ENCODE measurements at regions not wholly inside any gene's neighbourhood (a gene's known extent, or its start where the extent isn't known, plus 50 kb on each side); places are given as distances from the start of the nearest gene placed in this dataset.
A peak's percentile ranks its signal among the peaks of the same experiment; 100 is the strongest.

DNA sequence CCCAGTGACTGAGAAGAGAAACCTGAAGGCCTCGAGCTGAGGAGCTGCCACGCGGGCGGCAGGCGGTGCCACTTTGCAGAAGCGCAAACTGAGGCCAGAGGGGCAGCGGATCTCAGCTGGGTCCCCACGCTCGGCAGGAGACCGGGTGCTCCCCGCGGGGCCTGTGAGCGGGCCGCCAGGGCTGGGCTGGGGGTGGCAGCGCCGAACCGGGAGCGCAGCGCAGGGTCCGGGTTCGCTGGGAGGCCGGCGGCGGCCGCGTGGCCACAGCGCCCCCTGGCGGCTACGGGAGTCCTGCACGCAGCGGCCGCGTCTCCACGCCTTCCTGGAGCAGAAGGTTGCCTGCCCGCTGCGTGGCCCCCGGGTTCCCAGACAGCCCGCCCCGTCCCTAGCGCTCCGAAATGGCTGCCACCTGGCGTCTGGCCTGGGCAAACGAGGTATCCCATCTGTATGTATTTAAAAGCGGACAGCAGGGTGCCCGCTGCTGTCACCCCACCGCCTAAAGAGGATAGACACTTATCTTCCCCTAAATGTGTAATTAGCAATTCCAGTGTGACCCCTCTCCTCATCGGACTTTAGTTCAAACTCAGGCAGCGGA, 96.1 kb upstream of the CDH5 start (continued):
- TF ChIP-seq KAT7 (CRISPR knock-in tag; IDR thresholded peaks at IDR 0.05; ENCODE audit: borderline replicate concordance) (no peak), ATF1 (CRISPR knock-in tag; IDR thresholded peaks at IDR 0.05) (no peak), TEAD4 (CRISPR knock-in tag; IDR thresholded peaks at IDR 0.05) (no peak; the same call in 1 of the 2 replicates), PRRX2 (CRISPR knock-in tag; IDR thresholded peaks at IDR 0.05) (peak; percentile 51; the same call in 1 of the 2 replicates), ELF4 (CRISPR knock-in tag; IDR thresholded peaks at IDR 0.05; ENCODE audit: low read depth) (no peak), CBFB (CRISPR knock-in tag; IDR thresholded peaks at IDR 0.05; ENCODE audit: low read depth) (no peak), RELA (CRISPR knock-in tag; IDR thresholded peaks at IDR 0.05; ENCODE audit: borderline replicate concordance) (peak; percentile 49; the same call in 1 of the 2 replicates), ZNF671 (CRISPR knock-in tag; IDR thresholded peaks at IDR 0.05) (no peak), JAZF1 (CRISPR knock-in tag; IDR thresholded peaks at IDR 0.05) (no peak), CREB1 (CRISPR knock-in tag; IDR thresholded peaks at IDR 0.05) (0 out of 2 replicates have a peak, but pooled peaks have one; percentile 35), TCF7 (CRISPR knock-in tag; IDR thresholded peaks at IDR 0.05; ENCODE audit: low read depth) (no peak), OVOL2 (CRISPR knock-in tag; IDR thresholded peaks at IDR 0.05; ENCODE audit: borderline replicate concordance) (no peak), SMAD3 (CRISPR knock-in tag; IDR thresholded peaks at IDR 0.05; ENCODE audit: borderline replicate concordance) (no peak; the same call in 1 of the 2 replicates)
- TF ChIP-seq, protein P1, sequence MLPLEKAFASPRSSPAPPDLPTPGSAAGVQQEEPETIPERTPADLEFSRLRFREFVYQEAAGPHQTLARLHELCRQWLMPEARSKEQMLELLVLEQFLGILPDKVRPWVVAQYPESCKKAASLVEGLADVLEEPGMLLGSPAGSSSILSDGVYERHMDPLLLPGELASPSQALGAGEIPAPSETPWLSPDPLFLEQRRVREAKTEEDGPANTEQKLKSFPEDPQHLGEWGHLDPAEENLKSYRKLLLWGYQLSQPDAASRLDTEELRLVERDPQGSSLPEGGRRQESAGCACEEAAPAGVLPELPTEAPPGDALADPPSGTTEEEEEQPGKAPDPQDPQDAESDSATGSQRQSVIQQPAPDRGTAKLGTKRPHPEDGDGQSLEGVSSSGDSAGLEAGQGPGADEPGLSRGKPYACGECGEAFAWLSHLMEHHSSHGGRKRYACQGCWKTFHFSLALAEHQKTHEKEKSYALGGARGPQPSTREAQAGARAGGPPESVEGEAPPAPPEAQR (CRISPR knock-in tag; IDR thresholded peaks at IDR 0.05), result no peak
- TF ChIP-seq, protein P2, sequence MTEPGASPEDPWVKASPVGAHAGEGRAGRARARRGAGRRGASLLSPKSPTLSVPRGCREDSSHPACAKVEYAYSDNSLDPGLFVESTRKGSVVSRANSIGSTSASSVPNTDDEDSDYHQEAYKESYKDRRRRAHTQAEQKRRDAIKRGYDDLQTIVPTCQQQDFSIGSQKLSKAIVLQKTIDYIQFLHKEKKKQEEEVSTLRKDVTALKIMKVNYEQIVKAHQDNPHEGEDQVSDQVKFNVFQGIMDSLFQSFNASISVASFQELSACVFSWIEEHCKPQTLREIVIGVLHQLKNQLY (CRISPR knock-in tag; IDR thresholded peaks at IDR 0.05), result no peak
- TF ChIP-seq, protein P3, sequence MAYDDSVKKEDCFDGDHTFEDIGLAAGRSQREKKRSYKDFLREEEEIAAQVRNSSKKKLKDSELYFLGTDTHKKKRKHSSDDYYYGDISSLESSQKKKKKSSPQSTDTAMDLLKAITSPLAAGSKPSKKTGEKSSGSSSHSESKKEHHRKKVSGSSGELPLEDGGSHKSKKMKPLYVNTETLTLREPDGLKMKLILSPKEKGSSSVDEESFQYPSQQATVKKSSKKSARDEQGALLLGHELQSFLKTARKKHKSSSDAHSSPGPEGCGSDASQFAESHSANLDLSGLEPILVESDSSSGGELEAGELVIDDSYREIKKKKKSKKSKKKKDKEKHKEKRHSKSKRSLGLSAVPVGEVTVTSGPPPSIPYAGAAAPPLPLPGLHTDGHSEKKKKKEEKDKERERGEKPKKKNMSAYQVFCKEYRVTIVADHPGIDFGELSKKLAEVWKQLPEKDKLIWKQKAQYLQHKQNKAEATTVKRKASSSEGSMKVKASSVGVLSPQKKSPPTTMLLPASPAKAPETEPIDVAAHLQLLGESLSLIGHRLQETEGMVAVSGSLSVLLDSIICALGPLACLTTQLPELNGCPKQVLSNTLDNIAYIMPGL (CRISPR knock-in tag; IDR thresholded peaks at IDR 0.05), result peak; percentile 83
- TF ChIP-seq, protein P4, sequence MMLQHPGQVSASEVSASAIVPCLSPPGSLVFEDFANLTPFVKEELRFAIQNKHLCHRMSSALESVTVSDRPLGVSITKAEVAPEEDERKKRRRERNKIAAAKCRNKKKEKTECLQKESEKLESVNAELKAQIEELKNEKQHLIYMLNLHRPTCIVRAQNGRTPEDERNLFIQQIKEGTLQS (CRISPR knock-in tag; conservative IDR thresholded peaks at IDR 0.05), result no peak
- TF ChIP-seq, protein P5, sequence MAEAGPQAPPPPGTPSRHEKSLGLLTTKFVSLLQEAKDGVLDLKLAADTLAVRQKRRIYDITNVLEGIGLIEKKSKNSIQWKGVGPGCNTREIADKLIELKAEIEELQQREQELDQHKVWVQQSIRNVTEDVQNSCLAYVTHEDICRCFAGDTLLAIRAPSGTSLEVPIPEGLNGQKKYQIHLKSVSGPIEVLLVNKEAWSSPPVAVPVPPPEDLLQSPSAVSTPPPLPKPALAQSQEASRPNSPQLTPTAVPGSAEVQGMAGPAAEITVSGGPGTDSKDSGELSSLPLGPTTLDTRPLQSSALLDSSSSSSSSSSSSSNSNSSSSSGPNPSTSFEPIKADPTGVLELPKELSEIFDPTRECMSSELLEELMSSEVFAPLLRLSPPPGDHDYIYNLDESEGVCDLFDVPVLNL (CRISPR knock-in tag; IDR thresholded peaks at IDR 0.05; ENCODE audit: borderline replicate concordance, low read depth), result no peak
- TF ChIP-seq, protein P6, sequence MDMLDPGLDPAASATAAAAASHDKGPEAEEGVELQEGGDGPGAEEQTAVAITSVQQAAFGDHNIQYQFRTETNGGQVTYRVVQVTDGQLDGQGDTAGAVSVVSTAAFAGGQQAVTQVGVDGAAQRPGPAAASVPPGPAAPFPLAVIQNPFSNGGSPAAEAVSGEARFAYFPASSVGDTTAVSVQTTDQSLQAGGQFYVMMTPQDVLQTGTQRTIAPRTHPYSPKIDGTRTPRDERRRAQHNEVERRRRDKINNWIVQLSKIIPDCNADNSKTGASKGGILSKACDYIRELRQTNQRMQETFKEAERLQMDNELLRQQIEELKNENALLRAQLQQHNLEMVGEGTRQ (CRISPR knock-in tag; IDR thresholded peaks at IDR 0.05), result no peak
- TF ChIP-seq, protein P7, sequence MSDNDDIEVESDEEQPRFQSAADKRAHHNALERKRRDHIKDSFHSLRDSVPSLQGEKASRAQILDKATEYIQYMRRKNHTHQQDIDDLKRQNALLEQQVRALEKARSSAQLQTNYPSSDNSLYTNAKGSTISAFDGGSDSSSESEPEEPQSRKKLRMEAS (CRISPR knock-in tag; IDR thresholded peaks at IDR 0.05), result peak; percentile 95
- TF ChIP-seq, protein P8, sequence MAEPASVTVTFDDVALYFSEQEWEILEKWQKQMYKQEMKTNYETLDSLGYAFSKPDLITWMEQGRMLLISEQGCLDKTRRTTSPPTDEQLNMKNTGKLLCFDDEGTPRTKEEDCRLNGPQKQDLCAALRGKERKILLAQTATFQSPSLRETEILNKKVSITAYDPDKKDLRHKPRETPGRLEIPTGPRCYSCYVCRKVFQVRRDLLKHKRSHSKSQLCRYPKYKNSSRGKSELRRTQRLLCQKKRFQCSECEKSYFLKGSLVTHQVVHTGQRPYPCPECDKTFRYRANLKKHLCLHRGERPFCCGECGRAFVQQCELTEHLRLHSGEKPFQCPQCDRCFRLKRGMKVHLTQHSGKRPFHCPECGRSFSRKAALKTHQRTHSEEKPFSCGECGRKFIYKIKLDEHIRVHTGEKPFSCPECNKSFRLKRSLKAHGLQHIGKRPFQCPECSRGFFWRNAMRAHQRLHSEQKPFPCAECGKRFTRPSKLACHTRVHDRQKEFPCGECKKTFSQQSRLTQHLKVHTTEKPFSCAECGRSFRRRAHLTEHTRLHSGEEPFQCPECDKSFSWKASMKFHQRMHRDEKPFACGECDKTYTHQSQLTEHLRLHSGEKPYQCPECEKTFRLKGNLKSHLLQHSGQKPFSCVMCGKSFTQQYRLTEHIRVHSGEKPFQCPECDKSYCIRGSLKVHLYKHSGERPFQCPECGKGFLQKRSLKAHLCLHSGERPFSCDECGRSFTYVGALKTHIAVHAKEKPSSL (CRISPR knock-in tag; conservative IDR thresholded peaks at IDR 0.05), result no peak
- TF ChIP-seq, protein P9, sequence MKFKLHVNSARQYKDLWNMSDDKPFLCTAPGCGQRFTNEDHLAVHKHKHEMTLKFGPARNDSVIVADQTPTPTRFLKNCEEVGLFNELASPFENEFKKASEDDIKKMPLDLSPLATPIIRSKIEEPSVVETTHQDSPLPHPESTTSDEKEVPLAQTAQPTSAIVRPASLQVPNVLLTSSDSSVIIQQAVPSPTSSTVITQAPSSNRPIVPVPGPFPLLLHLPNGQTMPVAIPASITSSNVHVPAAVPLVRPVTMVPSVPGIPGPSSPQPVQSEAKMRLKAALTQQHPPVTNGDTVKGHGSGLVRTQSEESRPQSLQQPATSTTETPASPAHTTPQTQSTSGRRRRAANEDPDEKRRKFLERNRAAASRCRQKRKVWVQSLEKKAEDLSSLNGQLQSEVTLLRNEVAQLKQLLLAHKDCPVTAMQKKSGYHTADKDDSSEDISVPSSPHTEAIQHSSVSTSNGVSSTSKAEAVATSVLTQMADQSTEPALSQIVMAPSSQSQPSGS (CRISPR knock-in tag; IDR thresholded peaks at IDR 0.05; ENCODE audit: borderline replicate concordance, low read depth), result no peak
- TF ChIP-seq, protein P10, sequence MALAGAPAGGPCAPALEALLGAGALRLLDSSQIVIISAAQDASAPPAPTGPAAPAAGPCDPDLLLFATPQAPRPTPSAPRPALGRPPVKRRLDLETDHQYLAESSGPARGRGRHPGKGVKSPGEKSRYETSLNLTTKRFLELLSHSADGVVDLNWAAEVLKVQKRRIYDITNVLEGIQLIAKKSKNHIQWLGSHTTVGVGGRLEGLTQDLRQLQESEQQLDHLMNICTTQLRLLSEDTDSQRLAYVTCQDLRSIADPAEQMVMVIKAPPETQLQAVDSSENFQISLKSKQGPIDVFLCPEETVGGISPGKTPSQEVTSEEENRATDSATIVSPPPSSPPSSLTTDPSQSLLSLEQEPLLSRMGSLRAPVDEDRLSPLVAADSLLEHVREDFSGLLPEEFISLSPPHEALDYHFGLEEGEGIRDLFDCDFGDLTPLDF (CRISPR knock-in tag; IDR thresholded peaks at IDR 0.05), result no peak

All from WTC11 (cell line).